Stimulated activated CD4-positive, alpha-beta T cell treated with anti-CD3 and anti-CD28 coated beads, Interleukin-4, amount 100 ng/mL, for 24 hours (primary cell): ENCODE measurements at regions not wholly inside any gene's neighbourhood (a gene's known extent, or its start where the extent isn't known, plus 50 kb on each side); places are given as distances from the start of the nearest gene placed in this dataset.
"Not testable (repeated sequence)": the region's sequence is repeated elsewhere in the genome, so short reads cannot be mapped to it uniquely, and the experiment has no call there.

Source experiments
- DNase-seq: peaks from one replicate; pipeline ENCODE4 v3.0.0-alpha.2; 2020

DNA sequence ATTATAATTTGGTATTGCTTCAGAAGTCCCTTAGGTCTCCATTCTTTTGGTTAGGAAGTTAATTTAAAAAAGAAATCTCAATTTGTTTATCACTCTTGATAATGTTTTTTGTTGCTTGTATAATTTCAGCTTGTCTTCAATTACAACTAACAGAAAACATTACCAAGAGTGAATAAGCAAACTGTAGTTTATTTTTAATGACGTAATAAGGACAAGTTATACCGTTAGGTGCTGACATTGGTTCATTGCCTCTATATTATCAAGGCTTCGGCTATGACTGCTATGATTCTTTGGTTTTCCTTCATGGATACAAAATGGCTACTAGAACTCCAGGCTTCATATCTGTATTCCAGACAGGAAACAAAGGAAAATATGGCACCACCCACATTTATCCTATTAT, 220.6 kb downstream of the PTGER3 start:
- no peak for DNase-seq

DNA sequence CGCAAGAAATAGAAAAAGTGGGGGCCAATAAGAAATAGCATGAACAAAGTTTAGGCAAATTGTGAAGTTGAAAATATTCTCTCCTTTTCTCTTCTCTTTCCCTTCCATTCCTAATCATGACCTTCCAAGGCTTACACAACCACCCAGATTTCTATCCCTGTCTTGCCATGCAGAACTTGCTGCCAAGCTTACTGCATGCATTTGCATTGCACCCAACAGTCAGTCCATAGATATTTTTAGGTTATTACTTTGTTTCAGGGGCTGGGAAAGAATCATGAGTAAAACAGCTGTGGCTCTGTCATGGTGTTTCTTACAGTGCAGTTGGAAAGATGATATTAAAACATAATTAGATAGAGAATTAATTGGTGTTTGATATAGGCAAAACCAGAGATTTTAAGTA, 219.4 kb downstream of the PTGER3 start:
- no peak for DNase-seq

DNA sequence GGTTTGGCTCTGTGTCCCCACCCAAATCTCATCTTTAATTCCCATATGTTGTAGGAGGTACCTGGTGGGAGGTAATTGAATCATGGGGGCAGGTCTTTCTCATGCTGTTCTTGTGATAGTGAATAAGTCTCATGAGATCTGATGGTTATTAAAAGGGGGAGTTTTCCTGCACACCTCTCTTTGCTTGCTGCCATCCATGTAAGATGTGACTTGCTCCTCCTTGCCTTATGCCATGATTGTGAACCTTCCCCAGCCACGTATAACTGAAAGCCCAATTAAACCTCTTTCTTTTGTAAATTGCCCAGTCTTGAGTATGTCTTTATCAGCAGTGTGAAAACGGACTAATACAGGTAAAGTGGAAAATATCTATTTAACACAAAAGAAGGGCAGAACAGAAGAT, 213.3 kb downstream of the PTGER3 start:
- DNase-seq, result not testable (repeated sequence)

DNA sequence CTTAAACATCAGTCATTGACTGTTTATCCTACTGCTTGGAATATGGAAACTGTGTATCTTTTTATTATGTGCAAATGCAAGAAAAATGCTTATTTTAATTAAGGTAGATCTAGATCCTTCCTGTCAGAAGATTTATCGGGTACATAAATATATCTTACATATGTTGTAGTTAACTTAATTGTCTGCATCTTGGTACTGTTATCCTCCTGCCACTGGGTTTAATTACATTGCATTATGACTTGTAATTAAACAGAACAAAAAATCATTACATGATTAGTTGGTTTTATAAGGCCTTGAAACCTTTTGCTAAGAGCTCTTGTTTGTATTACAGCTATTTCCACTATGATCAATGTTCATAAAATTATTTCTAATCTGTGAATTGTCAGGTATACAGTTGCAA, 211.2 kb downstream of the PTGER3 start:
- no peak for DNase-seq

DNA sequence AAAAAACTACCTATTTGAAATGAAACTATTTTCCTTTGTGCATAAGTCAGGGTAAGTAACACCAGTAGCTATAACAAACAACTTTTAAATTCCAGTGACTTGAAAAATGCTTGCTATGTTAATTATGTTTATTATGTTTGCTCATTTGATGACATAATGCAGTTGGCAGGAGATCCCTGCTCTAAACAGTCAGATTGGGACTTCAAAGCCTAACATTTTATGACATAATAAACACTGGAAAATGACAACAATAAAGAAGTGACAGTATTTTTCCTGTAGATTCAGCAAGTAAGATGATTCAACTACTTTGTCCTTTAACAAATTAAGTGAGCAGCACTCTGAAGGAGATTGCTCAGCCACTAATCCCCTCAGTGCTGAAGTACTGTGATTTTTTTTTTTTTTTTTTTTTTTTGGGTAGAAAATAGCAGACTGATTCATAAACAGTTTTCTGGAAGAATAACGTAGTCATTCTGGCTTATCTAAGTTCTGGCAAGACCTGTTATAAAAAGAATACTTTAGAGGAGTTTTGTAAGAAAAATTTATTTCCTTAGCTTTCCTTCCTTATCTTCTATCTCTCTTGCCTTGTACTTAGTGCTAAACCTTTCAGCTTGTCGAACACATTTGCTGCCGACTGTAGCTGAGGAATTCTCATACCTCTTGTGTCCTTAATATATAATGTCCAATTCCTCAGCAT, 207.2 kb downstream of the PTGER3 start:
- no peak for DNase-seq

DNA sequence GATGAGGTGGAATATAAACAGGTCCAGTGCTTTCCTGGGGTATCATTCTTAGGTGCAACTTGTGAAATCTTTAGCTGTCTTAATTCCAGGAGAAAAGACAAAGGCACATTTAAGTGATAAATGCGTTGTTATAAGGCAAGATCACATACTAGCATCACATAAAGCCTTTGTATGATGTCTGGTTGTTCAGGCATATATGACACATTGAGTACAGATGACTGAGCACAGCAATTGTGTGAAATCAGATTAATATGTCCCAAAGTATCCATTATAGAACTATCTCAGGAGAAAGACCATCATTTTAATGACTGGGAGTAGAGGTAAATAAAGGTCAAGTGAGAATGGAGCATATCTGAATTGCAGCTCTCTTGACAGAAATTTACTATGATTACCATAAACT, 205.1 kb downstream of the PTGER3 start:
- no peak for DNase-seq

DNA sequence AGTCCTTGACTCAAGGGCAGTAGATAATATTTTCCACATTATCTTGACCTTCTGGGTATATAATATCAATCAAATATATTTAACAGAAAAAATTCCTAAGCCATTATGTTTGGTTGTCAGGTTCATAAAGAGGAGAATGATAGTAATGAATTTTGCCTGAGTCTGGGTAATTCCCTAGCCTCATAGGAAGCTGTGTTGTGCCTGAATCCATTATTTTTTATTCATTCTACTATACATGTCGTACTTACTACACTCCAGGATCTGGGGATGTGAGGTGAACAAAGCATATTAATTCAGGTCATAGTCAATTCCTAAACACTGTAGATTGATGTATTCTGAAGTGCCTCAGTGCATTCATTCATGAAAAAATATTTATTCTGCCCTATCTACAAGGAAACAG, 204.2 kb downstream of the PTGER3 start:
- no peak for DNase-seq

DNA sequence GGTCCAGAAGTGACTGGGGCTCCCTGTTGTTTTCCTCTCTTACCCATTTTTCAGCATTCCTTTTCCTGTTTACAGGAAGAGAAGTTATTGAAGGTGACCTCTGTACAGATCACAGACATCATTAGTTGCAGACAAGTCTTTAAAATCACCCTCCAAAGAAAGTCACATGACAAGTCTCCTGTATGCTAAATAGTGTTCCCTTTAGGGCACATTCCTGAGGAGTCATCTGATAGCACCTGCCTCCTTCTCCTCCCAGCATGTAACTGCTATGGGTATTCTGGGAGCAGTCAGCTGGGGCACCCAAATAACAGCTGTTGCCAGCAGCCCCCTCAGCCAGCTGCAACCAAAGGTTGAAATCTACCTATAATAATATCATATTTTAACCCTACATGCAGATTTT, 200.6 kb downstream of the PTGER3 start:
- no peak for DNase-seq

DNA sequence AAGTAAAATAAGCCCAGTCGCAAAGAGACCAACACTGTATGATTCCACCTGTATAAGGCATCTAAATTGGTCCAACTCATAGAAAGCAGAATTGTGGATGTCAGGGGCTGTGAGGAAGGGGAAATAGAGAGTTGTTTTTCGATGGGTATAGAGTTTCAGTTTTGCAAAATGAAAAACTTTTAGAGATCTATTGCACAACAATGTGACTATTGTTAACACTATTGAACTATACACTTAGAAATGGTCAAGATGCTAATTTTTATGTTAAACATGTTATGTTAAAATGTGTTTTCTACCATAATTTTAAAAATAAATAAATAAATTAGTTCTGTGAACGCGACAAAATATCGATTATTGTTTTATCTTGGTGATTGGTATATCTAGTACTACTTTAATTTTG, 192.4 kb downstream of the PTGER3 start:
- no peak for DNase-seq

DNA sequence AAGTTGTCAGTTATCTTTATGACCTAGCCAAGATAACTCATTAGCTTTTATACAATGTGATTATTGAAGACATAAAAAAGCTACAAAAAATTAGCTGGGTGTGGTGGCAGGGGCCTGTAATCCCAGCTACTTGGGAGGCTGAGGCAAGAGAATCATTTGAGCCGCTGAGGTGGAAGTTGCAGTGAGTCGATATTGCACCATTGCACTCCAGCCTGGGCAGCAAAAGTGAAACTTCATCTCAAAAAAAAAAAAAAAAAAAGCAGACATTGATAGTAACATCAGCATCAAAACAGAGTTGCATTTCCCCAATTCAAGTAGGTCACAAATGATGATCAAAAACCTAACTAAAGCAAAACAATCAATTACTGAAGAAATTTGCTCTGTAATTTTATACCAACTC, 191.4 kb downstream of the PTGER3 start:
- DNase-seq, result no peak

DNA sequence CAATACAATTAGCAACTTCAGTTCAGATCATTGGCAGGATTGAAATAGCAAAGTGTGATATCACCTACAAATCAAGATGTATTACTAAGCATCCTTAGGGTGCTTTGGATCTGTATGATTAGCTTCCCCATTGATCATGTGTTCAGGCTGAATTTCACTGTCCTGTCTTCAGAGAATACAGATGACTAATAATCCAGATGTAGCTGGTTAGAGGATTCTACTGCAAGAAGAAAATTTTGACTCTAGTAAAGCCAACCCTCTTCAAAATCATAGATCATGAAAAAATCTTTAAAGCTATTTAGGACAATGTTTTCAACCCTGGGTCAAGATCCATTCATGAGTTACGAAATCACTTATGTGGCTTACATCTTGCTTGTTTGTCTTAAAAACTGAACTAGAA, 184.4 kb downstream of the PTGER3 start:
- DNase-seq, result no peak

DNA sequence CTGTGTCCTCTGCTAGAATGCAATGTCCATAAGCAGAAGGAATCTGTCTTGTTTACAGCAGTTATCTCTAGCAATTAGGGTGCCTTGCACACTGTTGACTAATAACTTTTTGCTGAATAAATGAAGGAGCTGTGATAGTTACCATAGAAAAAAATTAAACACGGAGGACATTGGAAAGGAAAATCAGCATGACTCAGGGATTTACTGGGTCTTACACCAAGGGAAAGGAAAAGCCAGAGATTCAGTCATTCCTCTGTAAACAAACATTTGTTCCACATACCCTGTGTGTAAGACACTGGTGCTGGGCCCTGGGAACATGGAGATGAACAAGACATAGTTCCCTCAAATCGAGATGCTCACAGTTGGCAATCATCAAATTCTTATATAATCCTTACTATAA, 183.3 kb downstream of the PTGER3 start:
- no peak for DNase-seq

DNA sequence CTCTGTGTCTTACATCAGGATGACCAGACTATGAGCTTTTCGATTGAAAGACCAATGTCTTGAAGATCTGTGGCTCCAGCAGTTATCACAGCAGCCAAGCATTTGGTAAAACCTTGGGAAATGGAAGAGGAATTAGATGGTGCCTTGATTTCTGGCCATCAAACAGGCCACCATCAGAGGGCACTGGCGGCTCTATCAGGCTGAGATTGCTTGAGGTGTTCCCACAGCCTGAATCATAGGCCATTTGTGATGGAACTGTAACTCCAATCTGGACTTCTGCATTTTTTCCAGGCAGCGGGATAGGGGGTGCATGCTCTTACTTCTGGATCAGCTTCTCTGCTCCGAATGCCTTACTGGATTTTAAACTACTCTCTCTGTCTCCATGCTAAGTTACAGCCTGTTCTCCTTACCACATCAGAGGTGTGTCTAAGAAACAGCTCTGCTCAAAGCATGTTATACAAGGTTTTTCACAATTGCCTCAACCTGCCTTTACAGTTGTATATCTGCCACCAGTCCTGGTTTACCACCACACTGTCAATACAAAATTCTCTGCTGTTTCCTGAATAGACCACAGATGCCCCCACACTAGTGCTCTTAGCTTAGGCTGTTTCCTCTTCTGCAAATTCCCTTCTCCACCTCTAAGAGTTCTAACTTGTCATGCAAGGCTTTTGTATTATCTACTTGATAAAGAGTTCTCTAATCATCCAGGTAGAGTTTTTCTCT, 180.9 kb downstream of the PTGER3 start:
- DNase-seq, result no peak

DNA sequence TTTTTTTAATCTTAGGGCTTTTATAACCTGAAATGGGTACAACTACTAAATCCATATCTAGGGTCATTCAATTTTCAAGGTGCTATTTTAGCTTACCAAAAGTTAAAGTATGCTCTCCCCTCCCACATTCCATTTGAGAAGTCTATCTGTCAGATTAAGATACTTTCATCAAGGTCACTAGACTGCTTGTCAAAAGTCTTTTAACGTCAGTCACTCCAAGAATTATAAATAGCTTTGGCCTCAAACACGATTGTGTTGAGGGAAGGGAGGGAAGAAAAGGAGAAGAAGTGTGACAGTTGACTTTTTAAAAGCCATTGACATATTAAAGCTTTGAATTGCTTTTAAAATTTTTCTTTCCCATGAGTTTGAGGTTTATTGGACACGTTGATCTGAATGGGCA, 175.8 kb downstream of the PTGER3 start:
- DNase-seq, result no peak

DNA sequence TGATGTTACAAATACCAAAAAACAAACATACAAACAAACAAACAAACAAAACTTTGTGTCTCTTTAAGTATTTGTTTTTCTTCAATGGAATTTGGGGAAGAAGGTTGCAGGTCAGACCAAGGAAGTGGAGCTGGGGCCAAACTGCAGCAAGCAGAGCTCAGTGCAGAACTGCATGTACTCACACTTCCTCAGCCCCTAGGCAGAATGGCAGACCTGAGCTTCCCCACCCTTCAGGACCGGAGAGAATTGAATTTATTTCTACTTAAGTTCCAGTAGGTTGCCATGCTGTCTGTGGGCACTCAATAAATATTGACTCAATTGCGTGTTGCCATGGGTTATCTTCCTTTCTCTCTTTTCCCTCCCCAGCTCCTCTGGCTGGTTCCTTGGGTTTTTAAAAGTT, 173.6 kb downstream of the PTGER3 start:
- DNase-seq, result no peak

DNA sequence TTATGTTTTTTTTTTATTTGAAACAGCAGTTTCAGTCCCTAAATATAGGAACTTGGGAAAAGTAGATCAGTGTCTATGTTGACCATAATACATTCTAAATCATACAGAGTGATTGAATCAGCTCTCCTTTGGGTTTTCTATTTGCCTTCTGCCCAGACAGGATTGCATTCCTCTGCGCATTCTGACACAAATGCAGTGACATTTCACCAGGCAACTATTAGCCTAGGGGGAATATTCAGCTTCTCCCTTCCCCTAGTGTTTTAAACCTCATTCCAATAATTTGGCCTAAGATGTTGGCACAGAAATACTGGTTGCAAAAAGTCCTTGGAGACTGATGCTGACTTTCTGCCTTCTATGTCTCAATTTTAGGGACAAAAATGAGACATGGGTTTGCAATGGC, 172.8 kb downstream of the PTGER3 start:
- no peak for DNase-seq

DNA sequence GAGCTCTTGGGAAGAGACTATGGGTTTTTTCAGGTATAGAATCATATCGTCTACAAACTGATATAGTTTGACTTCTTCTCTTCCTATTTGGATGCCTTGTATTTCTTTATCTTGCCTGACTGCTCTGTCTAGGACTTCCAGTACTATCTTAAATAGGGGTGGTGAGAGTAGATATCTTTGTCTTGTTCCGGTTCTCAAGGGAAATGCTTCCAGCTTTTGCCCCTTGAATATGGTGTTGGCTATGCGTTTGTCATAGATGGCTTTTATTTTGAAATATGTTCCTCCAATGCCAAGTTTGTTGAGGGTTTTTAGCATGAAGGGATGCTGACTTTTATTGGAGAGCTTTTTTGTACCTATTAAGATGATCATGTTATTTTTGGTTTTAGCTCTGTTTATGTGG, 170.3 kb downstream of the PTGER3 start:
- DNase-seq, result no peak

DNA sequence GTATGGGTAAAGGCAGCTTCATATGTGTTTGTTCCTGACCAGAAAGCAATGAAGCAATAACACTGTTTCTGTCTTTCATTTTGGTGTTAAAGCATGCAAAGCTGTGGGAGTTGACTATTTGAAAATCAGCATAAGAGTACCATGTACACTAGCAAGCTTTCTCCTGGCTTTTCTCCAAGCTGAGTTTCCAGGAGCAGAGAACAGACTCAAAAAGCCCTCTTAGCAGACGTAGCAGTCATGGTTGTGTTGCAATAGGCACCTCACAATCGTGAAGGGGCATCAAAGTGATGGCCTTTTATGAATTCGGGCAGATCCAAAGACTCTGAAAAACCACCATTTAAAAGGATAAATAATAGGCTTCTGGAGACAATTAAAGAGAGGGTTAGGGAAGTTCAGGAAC, 159.7 kb downstream of the PTGER3 start:
- DNase-seq, result no peak

DNA sequence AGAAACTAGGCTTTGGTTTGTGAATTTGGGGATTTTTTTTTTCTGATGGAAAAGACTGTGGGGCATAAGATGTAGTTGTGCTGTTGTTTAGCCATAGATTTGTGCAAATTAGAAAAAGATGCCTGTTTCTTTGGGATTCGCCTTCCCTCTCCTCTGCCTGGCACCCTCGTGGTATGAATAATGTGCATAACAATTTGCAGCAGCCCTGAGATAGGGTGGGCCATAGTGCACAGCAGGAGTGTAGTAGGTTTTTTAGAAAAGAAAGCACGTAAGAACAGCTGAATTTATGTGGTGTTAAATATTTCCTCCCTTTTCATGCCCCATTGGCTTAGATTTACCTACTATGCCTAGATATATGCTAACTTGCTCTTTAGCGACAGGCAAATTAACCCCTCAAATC, 158.9 kb downstream of the PTGER3 start:
- no peak for DNase-seq

DNA sequence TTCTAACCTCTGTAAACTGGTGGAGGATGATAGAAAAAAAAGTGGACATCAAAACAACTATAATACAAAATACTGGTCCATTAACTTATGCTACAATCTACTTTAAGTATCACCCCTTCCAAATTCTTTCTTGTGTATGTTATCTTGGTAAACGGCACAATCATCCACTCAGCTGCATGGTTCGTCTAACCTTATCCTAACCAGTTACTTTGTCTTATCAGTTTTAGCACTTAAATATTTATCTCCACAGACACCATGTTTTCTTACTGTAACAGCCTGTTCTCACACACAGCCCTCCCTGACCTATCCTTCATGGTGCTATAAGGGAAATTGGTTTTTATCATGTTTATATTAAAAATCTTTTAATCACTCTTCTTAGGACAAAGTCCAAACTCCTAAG, 157.2 kb downstream of the PTGER3 start:
- DNase-seq, result no peak

DNA sequence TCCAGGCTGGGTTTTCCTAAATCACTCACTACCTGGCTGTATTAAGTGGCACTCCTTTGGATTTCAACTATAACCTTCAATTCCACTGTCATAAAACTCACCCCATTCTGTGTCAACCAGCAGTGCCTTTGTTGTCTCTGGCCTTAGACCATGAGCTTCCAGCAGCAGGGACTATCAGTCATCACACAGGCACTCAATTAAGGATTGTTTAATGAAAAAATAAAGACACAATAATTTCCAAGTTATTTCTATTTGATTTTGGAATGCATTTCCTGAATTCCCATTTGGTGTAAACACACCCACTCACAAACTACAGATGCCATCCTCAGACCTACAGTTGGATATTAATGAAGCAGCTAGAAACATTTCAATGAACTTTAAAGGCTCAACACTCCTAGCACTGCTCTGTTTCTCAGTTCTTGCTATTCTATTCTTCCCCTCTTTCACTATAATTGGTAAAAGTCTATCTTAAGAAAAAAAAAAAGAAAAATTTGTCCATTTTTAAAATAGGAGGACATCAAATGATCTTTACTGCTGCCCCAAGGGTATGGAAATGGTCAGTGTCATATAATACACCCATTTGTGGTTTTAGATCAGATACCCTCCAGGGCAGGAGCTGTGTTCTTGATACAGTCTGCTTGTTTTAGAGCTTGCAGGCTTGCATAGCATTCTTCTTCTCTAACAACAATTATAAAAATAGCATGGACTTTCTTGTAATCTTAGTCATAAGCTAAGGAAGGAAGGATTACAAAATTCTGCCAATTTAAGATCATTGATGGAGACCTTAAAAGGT, 156.4 kb downstream of the PTGER3 start:
- no peak for DNase-seq

DNA sequence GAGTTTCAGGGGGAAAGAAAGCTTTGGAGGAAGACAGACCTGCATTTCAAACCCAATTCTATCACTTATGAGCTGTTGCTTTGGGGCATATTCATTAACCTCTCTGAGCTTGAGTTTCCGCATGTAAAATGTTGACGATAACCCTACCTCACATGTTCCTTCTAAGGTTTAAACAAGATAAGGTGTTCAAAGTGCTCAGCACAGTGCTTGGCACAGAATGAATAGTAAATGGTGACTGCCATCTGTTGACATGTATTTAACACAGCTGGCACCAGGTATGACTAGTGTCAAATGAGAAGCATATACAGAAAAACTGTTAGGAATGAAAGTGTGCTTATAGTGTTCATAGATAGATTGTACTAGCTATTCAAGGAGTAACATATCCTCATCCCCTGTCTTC, 155.5 kb downstream of the PTGER3 start:
- DNase-seq, result no peak

DNA sequence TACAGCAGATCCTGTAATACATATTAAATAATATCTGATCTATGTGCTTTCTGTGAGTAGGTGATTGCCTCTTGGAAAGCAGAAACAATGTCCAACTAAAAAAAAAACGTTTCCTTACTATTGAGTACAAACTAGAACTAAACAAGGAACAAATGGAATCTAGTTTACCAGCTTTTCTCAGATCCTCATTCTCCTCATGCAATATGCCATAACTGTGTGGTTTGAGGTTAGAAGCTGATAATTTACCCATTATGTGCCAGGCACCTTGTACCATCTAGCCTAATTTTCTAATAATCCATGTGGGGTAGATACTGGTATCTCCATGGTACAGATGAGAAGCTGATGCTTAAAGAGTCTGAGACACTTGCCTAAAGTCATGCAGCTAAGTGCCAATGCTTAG, 154.7 kb downstream of the PTGER3 start:
- DNase-seq, result no peak

DNA sequence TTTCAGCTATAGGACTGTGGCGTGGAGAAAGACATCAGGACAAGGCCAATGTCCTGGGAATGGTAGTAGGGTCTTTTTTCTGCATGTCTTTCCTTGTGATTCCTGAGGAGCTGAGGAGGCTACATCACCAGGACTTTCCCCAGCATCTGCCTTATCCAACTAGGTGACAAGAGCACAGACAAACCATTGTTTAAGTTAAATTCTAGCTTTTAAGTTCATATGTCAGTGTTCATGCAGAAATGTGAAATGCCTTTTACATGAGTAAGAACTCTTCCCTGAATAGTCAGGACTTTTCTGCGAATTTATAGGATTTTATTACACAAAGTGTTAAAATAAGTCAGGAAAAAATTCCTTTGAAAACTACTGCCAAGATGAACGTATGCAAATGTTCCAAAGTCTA, 154.2 kb downstream of the PTGER3 start:
- DNase-seq, result no peak
